K562 (cell line): ENCODE measurements at regions not wholly inside any gene's neighbourhood (a gene's known extent, or its start where the extent isn't known, plus 50 kb on each side); places are given as distances from the start of the nearest gene placed in this dataset.

ENCODE experiments used
- ATAC-seq: fragments of 200-7000 bp; cut with Tn5 transposase; 3 replicates; pipeline ENCODE4 v1.9.1; 2020; ENCODE audit warnings: moderate library complexity
- BruUV-seq: library from RNA; stranded (reverse); fragments of 400-500 nt; replicated peaks from 2 replicates; lab custom pipeline; 2021; lab: Mats Ljungman, UMichigan
- CTCF ChIA-PET: fragments of 300-600 bp; formaldehyde crosslinking; extraction: SDS; loops from one replicate; lab custom pipeline; 2021; ENCODE audit warnings: low intra/inter-chr PET ratio; lab: Yijun Ruan, JAX
- POLR2A ChIA-PET: fragments of 300-600, 350-650 bp; sonication (Branson Sonifier 250); formaldehyde crosslinking; extraction: SDS; loops from one replicate; lab custom pipeline; 2021; ENCODE audit warnings: antibody characterized with exemption, inconsistent platforms; lab: Yijun Ruan, JAX
- DNase-seq, 4 experiments: peaks; one replicate each; pipeline versions ENCODE4 v3.0.0 to v3.0.0-alpha.2; 2011 to 2018; ENCODE audit warnings: low spot score in 3 of 4, mixed read lengths in 3 of 4; ENCODE audit errors: extremely low read depth in 1 of 4
- FAIRE-seq: peaks from 2 replicates; lab custom pipeline; 2011; peaks lifted over from hg19 to GRCh38; lab: Jason Lieb, UNC
- H2AFZ ChIP-seq: 2 replicates; pipeline ENCODE4 v1.6.0; 2011; ENCODE audit warnings: low read depth, low read length, control low read depth, inconsistent platforms
- H3K27ac ChIP-seq: fragments of 200-600 bp; 3 replicates; pipeline ENCODE4 v1.8.0; 2011; ENCODE audit warnings: low read depth, mild to moderate bottlenecking, control low read depth, inconsistent platforms, low read length, moderate library complexity, mixed read lengths; ENCODE audit errors: extremely low read depth
- H3K27me3 ChIP-seq, 2 experiments: fragments of 300-600 bp in 1 of 2; 2 replicates in 1 of 2; 3 replicates in 1 of 2; pipeline versions ENCODE4 v1.6.0 to v1.8.0; 2011; ENCODE audit warnings: inconsistent platforms in 2 of 2, low read length in 2 of 2, mild to moderate bottlenecking in 1 of 2, mixed read lengths in 1 of 2, moderate library complexity in 1 of 2; ENCODE audit not compliant: control insufficient read depth in 2 of 2, insufficient read depth in 2 of 2
- H3K36me3 ChIP-seq: fragments of 300-600 bp; 3 replicates; pipeline ENCODE4 v1.8.0; 2011; ENCODE audit warnings: mild to moderate bottlenecking, low read length, inconsistent platforms; ENCODE audit not compliant: control insufficient read depth, insufficient read depth
- H3K4me1 ChIP-seq, 2 experiments: fragments of 200-600 bp in 1 of 2; replicated peaks in 1 of 2; 2 replicates in 1 of 2; 3 replicates in 1 of 2; pipeline versions ENCODE4 v1.5.1 to v1.8.0; 2011; ENCODE audit warnings: inconsistent platforms in 2 of 2, low read length in 2 of 2, mild to moderate bottlenecking in 1 of 2, mixed read lengths in 1 of 2, moderate library complexity in 1 of 2; ENCODE audit not compliant: control insufficient read depth in 2 of 2, insufficient read depth in 2 of 2
- H3K4me2 ChIP-seq: 2 replicates; pipeline ENCODE4 v1.6.1; 2011; ENCODE audit warnings: low read length, control low read depth, inconsistent platforms, mixed read lengths; ENCODE audit not compliant: insufficient read depth
- H3K4me3 ChIP-seq: fragments of 200-600 bp; sonication (generic), shearing (Covaris generic); 2 replicates; pipeline ENCODE4 v1.5.1; 2016; ENCODE audit warnings: control low read depth, inconsistent platforms
- H3K79me2 ChIP-seq: fragments of 200-600 bp; 3 replicates; pipeline ENCODE4 v1.8.0; 2011; ENCODE audit warnings: low read length, inconsistent platforms; ENCODE audit not compliant: control insufficient read depth, insufficient read depth
- H3K9ac ChIP-seq, 2 experiments: 2 replicates each; pipeline versions ENCODE4 v1.6.0 to v1.6.1; 2011; ENCODE audit warnings: low read depth in 2 of 2, low read length in 2 of 2, control low read depth in 1 of 2, inconsistent platforms in 1 of 2, mild to moderate bottlenecking in 1 of 2, mixed read lengths in 1 of 2; ENCODE audit not compliant: insufficient read depth in 1 of 2
- H3K9me1 ChIP-seq: one replicate; pipeline ENCODE4 v1.6.0; 2011; ENCODE audit warnings: inconsistent platforms, mild to moderate bottlenecking, low read length, moderate library complexity; ENCODE audit not compliant: control insufficient read depth, insufficient read depth
- H3K9me3 ChIP-seq: replicated peaks from 2 replicates; pipeline ENCODE4 v1.5.1; 2011; ENCODE audit warnings: low read depth, low read length, inconsistent platforms; ENCODE audit not compliant: control insufficient read depth, insufficient read depth
- H4K20me1 ChIP-seq: replicated peaks from 2 replicates; pipeline ENCODE4 v1.6.1; 2011; ENCODE audit warnings: low read length, inconsistent platforms, mixed read lengths; ENCODE audit not compliant: control insufficient read depth, insufficient read depth
- BACH1 ChIP-seq: fragments of 200-800 bp; sonication (Bioruptor generic); IDR thresholded peaks from 2 replicates; pipeline ENCODE4 v1.6.1; 2016; ENCODE audit warnings: missing genetic modification characterization, missing compliant biosample characterization
- CBFA2T2 ChIP-seq: fragments of 450-650 bp; conservative IDR thresholded peaks from 2 replicates; pipeline ENCODE4 v1.6.1; 2017; ENCODE audit warnings: mild to moderate bottlenecking
- CEBPG ChIP-seq, 3 experiments: fragments of 200-800 bp in 1 of 3; sonication (Bioruptor generic) in 1 of 3; sonication (generic) in 1 of 3; formaldehyde crosslinking in 1 of 3; IDR thresholded peaks in 2 of 3; conservative IDR thresholded peaks in 1 of 3; 2 replicates each; pipeline versions ENCODE4 v1.6.1 to v1.8.0; 2016 to 2022; ENCODE audit warnings: missing compliant biosample characterization in 2 of 3, missing genetic modification characterization in 2 of 3, mild to moderate bottlenecking in 1 of 3, missing genetic modification reagents in 1 of 3
- CHD7 ChIP-seq: fragments of 200-600 bp; sonication (generic); IDR thresholded peaks from one replicate; pipeline ENCODE4 v1.6.1; 2012; ENCODE audit warnings: mild to moderate bottlenecking, low read depth, low read length, inconsistent platforms
- EGR1 ChIP-seq: fragments of 450-650 bp; conservative IDR thresholded peaks from 2 replicates; pipeline ENCODE4 v1.6.1; 2017; ENCODE audit warnings: mild to moderate bottlenecking
- GTF2E2 ChIP-seq: fragments of 200-800 bp; sonication (Bioruptor generic); IDR thresholded peaks from 2 replicates; pipeline ENCODE4 v1.6.1; 2016; ENCODE audit warnings: missing genetic modification characterization, missing compliant biosample characterization
- MITF ChIP-seq: IDR thresholded peaks from 2 replicates; pipeline ENCODE4 v1.6.1; 2014; ENCODE audit warnings: antibody characterized with exemption
- NR1H2 ChIP-seq: sonication (generic); formaldehyde crosslinking; IDR thresholded peaks from 2 replicates; pipeline ENCODE4 v1.4.0; 2020; ENCODE audit warnings: mild to moderate bottlenecking, missing genetic modification reagents
- ZFP36 ChIP-seq: fragments of 150-350 bp; IDR thresholded peaks from 2 replicates; pipeline ENCODE4 v1.6.1; 2018; ENCODE audit warnings: low read length, low read depth; ENCODE audit not compliant: partially characterized antibody
- ZNF282 ChIP-seq: sonication (generic); formaldehyde crosslinking; IDR thresholded peaks from 2 replicates; pipeline ENCODE4 v1.8.1; 2023; ENCODE audit warnings: missing genetic modification reagents
- WGBS: fragments of 100-300 bp; shearing (Covaris generic); methylation state at CpG from one replicate; pipeline ENCODE4 v1.1.6; 2016; ENCODE audit warnings: low coverage, mixed read lengths; ENCODE audit not compliant: insufficient coverage; ENCODE audit errors: missing lambda C conversion rate; 5-methylcytosine and 5-hydroxymethylcytosine counted together
- in situ Hi-C: fragments of 300-500 bp; cut with MboI; formaldehyde crosslinking; loops from 4 replicates; pipeline ENCODE4 v1.15.0; 2018; ENCODE audit warnings: inconsistent platforms, mixed read lengths
- intact Hi-C: fragments of 100-400 bp; cut with micrococcal nuclease; formaldehyde crosslinking; loops from 2 replicates; pipeline ENCODE4 v1.14.2; 2022

DNA sequence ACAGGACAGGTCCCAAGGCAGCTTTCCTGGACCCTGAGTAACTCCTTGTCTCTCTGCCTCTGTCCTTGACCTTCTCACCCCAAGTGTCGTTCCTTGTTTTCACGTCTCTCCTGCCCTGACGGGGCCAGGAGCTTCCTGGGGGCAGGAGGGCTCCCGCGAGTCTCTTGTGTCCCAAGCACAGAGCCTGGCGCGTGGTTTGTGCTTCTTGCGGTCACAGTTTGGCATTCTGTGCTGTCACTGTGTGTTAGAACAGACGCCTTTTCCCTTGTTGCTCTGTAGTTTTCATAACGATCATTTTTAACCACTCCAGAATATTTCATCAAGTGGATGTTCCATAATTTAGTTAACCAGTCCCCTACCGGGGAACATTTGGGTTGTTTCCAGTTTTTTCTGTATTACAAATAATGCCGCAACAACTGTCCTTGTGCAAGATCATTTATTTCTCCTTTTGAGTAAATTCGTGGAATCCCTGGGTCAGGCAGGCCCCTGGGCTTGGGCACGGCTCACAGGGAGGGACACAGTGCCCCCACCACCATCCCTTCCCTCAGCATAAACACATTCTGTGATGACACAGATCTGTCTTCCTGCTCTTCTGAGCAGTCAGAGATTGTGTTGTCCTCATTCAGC lies 71.9 kb downstream of the TSPAN17 start:
- Histone ChIP-seq H4K20me1 (no peaks in the 10 kb centered on the region), H3K9me3 (peaks cover 6% of the 10 kb centered on the region; the same call in 1 of the 2 replicates), H3K9me1 (no peaks in the 10 kb centered on the region), H3K27me3 (peaks cover 40 to 88% of the 10 kb centered on the region in 2 experiments), H2AFZ (no peak overlapping the region), H3K9ac (no peak overlapping the region), H3K4me3 (no peak overlapping the region), H3K4me2 (no peak overlapping the region), H3K27ac (no peak overlapping the region), H3K36me3 (no peaks in the 10 kb centered on the region), H3K4me1 (no peaks in the 10 kb centered on the region; a peak in 1 of 5 replicates), H3K79me2 (no peaks in the 10 kb centered on the region)
- WGBS, result 3% methylated on average over 14 of the region's 14 CpGs
- FAIRE-seq, result no peak
- ChIA-PET CTCF (no interaction called here), POLR2A (no interaction called here)
- no peak for ATAC-seq
- DNase-seq, result no peak
- intact Hi-C loops, result no loop called here
- no TSS peak for BruUV-seq
- in situ Hi-C loops, result no loop called here
- TF ChIP-seq BACH1 (no peak), CHD7 (no peak), CEBPG (CRISPR knock-in tag; IDR thresholded peaks at IDR 0.05) (no peak), CEBPG (tag; conservative IDR thresholded peaks at IDR 0.05 in 1 of 2, IDR thresholded peaks at IDR 0.05 in 1 of 2) (no peak), EGR1 (no peak), ZNF282 (no peak), CBFA2T2 (no peak), ZFP36 (no peak), MITF (no peak), GTF2E2 (tag) (no peak), NR1H2 (CRISPR knock-in tag) (no peak)
